ENCODE measurements at regions not wholly inside any gene's neighbourhood (a gene's known extent, or its start where the extent isn't known, plus 50 kb on each side); places are given as distances from the start of the nearest gene placed in this dataset.

DNA sequence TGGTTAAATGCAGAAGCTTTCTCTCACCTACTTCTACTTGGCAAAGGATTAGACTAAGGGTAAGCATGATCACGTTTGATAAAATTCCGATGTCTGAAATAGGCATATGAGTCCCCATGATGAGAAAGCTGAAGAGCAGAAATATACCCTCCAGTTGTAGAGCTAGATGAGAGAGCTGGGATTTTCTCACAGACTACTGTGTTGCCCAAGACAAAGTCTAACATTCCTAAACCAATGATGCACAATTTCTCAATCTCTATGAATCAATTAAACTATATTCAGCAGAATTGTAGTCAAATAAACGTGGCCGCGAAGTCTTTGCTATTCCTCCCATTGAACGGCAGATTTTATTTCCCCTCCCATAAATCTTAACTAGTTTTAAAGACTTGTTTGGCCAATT, 699.2 kb downstream of the KCNT2 start:
- TF ChIP-seq, protein P1, sequence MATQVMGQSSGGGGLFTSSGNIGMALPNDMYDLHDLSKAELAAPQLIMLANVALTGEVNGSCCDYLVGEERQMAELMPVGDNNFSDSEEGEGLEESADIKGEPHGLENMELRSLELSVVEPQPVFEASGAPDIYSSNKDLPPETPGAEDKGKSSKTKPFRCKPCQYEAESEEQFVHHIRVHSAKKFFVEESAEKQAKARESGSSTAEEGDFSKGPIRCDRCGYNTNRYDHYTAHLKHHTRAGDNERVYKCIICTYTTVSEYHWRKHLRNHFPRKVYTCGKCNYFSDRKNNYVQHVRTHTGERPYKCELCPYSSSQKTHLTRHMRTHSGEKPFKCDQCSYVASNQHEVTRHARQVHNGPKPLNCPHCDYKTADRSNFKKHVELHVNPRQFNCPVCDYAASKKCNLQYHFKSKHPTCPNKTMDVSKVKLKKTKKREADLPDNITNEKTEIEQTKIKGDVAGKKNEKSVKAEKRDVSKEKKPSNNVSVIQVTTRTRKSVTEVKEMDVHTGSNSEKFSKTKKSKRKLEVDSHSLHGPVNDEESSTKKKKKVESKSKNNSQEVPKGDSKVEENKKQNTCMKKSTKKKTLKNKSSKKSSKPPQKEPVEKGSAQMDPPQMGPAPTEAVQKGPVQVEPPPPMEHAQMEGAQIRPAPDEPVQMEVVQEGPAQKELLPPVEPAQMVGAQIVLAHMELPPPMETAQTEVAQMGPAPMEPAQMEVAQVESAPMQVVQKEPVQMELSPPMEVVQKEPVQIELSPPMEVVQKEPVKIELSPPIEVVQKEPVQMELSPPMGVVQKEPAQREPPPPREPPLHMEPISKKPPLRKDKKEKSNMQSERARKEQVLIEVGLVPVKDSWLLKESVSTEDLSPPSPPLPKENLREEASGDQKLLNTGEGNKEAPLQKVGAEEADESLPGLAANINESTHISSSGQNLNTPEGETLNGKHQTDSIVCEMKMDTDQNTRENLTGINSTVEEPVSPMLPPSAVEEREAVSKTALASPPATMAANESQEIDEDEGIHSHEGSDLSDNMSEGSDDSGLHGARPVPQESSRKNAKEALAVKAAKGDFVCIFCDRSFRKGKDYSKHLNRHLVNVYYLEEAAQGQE (IDR thresholded peaks at IDR 0.05; ENCODE audit: low read depth): no peak
- TF ChIP-seq, protein P2, sequence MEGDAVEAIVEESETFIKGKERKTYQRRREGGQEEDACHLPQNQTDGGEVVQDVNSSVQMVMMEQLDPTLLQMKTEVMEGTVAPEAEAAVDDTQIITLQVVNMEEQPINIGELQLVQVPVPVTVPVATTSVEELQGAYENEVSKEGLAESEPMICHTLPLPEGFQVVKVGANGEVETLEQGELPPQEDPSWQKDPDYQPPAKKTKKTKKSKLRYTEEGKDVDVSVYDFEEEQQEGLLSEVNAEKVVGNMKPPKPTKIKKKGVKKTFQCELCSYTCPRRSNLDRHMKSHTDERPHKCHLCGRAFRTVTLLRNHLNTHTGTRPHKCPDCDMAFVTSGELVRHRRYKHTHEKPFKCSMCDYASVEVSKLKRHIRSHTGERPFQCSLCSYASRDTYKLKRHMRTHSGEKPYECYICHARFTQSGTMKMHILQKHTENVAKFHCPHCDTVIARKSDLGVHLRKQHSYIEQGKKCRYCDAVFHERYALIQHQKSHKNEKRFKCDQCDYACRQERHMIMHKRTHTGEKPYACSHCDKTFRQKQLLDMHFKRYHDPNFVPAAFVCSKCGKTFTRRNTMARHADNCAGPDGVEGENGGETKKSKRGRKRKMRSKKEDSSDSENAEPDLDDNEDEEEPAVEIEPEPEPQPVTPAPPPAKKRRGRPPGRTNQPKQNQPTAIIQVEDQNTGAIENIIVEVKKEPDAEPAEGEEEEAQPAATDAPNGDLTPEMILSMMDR (IDR thresholded peaks at IDR 0.05 in 2 of 3, conservative IDR thresholded peaks at IDR 0.05 in 1 of 3; ENCODE audit: borderline replicate concordance in 1 of 3, insufficient read depth in 1 of 3, low read depth in 2 of 3, low read length in 2 of 3): no peak
- no peak for TF ChIP-seq ZNF274 (IDR thresholded peaks at IDR 0.05; ENCODE audit: low read depth, low read length)

All from HCT116 (cell line).